IPS-15b (cell line): ENCODE measurements at regions not wholly inside any gene's neighbourhood (a gene's known extent, or its start where the extent isn't known, plus 50 kb on each side); places are given as distances from the start of the nearest gene placed in this dataset.

Experiments used
- H3K27me3 ChIP-seq: one replicate; pipeline ENCODE4 v1.6.1; 2013; ENCODE audit warnings: low read length; ENCODE audit not compliant: control insufficient read depth, insufficient read depth
- H3K36me3 ChIP-seq: one replicate; pipeline ENCODE4 v1.6.1; 2013; ENCODE audit warnings: low read length; ENCODE audit not compliant: control insufficient read depth, insufficient read depth
- H3K4me1 ChIP-seq: one replicate; pipeline ENCODE4 v1.6.1; 2013; ENCODE audit warnings: mild to moderate bottlenecking, low read length; ENCODE audit not compliant: control insufficient read depth, insufficient read depth
- H3K4me3 ChIP-seq: one replicate; pipeline ENCODE4 v1.5.1; 2013; ENCODE audit warnings: low read depth, low read length
- H3K9ac ChIP-seq: one replicate; pipeline ENCODE4 v1.6.1; 2013; ENCODE audit warnings: low read depth, mild to moderate bottlenecking, low read length
- H3K9me3 ChIP-seq: one replicate; pipeline ENCODE4 v1.6.1; 2013; ENCODE audit warnings: mild to moderate bottlenecking, low read length; ENCODE audit not compliant: control insufficient read depth, insufficient read depth

DNA sequence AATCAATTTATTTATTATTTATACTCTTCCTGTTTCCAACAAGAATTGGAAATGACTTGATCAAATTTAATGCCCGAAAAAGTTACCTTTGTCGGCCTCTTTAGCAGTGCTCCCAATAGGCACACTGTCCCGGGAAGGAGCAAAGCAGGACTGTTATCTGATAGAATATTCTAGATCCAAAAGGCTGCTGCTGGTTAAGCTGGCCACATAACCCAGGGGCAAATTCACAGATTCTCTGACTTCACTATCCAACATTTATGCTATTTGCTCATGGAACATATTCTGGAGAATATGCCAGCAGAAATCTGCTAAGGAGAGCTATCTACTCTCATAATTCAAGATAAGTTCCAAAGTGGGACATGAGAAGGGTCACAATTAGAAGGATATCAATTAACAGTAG lies 100.2 kb upstream of the DMAC1 start:
- Histone ChIP-seq H3K27me3 (no peaks in the 10 kb centered on the region), H3K9me3 (no peaks in the 10 kb centered on the region), H3K9ac (no peak overlapping the region), H3K4me1 (no peaks in the 10 kb centered on the region), H3K4me3 (no peak overlapping the region), H3K36me3 (no peaks in the 10 kb centered on the region)

- H3K36me3 ChIP-seq, result no peaks in the 10 kb centered on the region
- no peaks in the 10 kb centered on the region for H3K9me3 ChIP-seq
- no peak overlapping the region for H3K9ac ChIP-seq
- H3K4me3 ChIP-seq, result no peak overlapping the region
- no peaks in the 10 kb centered on the region for H3K27me3 ChIP-seq
- H3K4me1 ChIP-seq, result no peaks in the 10 kb centered on the region
These were observed 94.7 kb upstream of the DMAC1 start for GRCh38 chr9:7894231-7894630.

GRCh38 chr9:7892975-7893374 lies 93.4 kb upstream of the DMAC1 start:
- no peaks in the 10 kb centered on the region for H3K36me3 ChIP-seq
- no peaks in the 10 kb centered on the region for H3K9me3 ChIP-seq
- H3K4me1 ChIP-seq, result no peaks in the 10 kb centered on the region
- H3K4me3 ChIP-seq, result no peak overlapping the region
- no peak overlapping the region for H3K9ac ChIP-seq
- H3K27me3 ChIP-seq, result no peaks in the 10 kb centered on the region

DNA sequence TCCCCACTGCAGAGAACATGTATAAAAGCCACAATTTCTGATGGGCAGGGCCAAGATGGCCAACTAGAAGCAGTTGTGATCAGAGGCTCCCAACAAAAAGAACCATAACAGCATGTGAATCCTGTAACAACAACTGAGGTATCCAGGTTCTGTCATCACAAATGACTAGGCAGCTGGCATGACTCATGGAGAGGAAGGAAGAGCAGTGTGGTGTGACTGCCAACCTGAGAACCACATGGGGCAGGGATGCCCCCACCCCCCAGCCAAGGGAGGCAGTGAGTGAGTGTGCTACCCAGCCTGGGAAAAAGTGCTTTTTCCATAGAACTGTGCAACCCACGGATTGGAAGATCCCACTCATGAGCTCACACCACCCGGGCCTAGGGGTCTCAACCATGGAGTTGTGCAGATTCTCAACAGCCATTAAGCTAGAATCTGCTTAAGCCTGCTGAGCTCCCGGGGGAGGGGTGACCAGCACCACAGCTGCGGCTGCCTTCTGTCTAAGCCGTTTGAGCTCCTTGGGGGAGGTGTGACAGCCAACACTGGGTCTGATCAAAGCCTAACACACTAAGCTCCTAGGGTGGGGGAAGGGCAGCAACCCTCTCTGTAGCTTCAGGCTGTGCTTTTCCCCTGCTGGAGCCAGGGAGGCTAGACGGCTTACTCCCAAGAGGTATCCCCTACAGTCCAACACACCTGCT lies 80.1 kb upstream of the DMAC1 start:
- Histone ChIP-seq H3K27me3 (no peaks in the 10 kb centered on the region), H3K4me1 (no peaks in the 10 kb centered on the region), H3K9me3 (no peaks in the 10 kb centered on the region), H3K4me3 (no peak overlapping the region), H3K36me3 (no peaks in the 10 kb centered on the region), H3K9ac (no peak overlapping the region)

DNA sequence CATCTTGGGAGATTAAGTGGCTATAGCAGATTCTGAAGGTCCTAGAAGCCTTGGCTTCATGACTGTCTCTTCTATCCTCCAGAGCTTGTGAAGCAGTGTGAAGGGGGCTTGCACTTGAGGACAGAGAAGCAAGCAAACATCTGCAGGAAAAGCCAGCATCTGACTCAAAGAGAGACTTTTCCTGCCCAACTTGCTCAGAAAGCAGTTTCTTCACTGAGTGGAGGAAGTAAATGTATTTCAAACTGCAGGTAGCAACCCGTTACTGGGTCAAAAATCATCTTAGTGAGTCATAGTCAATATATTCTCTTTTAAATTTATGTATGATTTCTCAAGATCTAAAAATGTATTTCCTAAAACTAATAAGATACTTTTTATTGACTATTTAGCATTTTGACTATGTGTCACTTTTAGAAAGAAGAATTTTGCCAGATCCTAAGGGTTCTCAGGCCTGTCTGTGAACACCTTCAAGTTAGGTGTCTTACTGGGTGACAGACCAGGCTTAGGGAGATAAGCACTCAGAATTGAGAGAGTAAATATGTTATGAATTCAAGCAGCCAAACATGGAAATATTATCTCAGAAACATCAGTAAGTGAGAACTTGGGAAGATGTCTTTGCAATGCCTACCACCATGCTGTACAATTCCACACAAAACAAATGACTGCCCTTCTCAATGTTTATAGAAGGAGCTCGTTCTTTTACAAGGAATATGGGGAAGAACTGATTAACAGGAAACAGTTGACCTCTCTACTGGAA lies 72.6 kb upstream of the DMAC1 start:
- no peak overlapping the region for H3K9ac ChIP-seq
- H3K9me3 ChIP-seq, result no peaks in the 10 kb centered on the region
- H3K27me3 ChIP-seq, result no peaks in the 10 kb centered on the region
- no peaks in the 10 kb centered on the region for H3K4me1 ChIP-seq
- H3K36me3 ChIP-seq, result no peaks in the 10 kb centered on the region
- no peak overlapping the region for H3K4me3 ChIP-seq

GRCh38 chr9:7869340-7869739 lies 69.8 kb upstream of the DMAC1 start:
- no peaks in the 10 kb centered on the region for H3K4me1 ChIP-seq
- H3K9ac ChIP-seq, result no peak overlapping the region
- H3K36me3 ChIP-seq, result no peaks in the 10 kb centered on the region
- H3K9me3 ChIP-seq, result no peaks in the 10 kb centered on the region
- H3K27me3 ChIP-seq, result no peaks in the 10 kb centered on the region
- H3K4me3 ChIP-seq, result no peak overlapping the region

DNA sequence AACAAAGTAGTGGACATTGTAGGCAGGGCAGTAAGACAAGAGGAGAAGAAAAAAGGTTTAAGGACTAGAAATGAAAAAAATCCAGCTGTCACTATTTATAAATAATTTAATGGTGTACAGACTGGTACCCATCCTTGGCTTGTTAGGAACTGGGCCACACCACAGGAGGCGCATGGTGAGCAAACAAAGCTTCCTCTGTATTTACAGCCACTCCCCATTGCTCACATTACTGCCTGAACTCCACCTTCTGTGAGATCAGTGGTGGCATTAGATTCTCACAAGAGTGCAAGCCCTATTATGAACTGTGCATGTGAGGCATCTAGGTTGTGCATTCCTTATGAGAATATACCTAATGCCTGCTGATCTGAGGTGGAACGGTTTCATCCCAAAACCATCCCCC lies 62.6 kb upstream of the DMAC1 start:
- H3K27me3 ChIP-seq, result no peaks in the 10 kb centered on the region
- no peaks in the 10 kb centered on the region for H3K9me3 ChIP-seq
- H3K9ac ChIP-seq, result no peak overlapping the region
- H3K4me3 ChIP-seq, result no peak overlapping the region
- H3K36me3 ChIP-seq, result no peaks in the 10 kb centered on the region
- H3K4me1 ChIP-seq, result no peaks in the 10 kb centered on the region

DNA sequence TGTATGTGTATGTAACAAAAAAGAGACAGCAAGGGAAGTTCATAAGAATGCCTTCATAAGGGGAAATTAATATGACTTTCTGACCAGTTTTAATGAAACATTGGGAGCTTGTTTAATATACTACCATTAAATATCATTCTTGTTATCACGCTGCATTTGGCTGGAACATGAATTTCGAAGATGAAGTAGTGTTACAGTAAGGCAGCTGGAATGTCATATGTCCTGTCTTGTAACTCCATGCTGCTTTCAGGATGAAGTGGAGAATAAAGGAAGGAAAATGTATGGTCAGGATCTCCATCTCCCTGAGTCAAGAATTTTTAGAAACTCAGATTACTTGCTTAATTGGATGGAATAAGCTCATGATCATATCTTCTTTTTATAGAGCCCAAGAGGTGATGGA lies 61.5 kb upstream of the DMAC1 start:
- Histone ChIP-seq H3K9me3 (no peaks in the 10 kb centered on the region), H3K36me3 (no peaks in the 10 kb centered on the region), H3K27me3 (no peaks in the 10 kb centered on the region), H3K9ac (no peak overlapping the region), H3K4me3 (no peak overlapping the region), H3K4me1 (no peaks in the 10 kb centered on the region)

DNA sequence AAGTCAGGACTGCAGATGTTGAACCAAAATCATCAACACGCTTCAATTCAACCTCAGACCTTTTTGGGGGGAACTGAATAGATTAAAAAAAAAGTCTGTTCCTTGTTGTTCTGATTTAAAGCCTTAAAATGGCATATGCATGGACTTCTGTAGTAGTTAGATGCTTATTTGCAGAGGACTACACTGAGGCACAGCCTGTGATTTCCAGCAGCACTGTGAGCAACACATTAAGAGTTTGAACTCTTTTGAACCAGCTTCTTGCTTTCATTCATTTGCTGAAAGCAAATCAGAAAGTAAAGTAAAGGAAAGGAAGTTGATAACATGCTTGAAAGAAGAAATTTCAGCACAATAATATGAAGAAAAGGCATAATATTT lies 60.7 kb upstream of the DMAC1 start:
- H3K27me3 ChIP-seq, result no peaks in the 10 kb centered on the region
- no peaks in the 10 kb centered on the region for H3K9me3 ChIP-seq

GRCh38 chr9:7859701-7860334 lies 60.2 kb upstream of the DMAC1 start:
- Histone ChIP-seq H3K4me3 (no peak overlapping the region), H3K36me3 (no peaks in the 10 kb centered on the region), H3K9me3 (no peaks in the 10 kb centered on the region), H3K27me3 (no peaks in the 10 kb centered on the region), H3K4me1 (no peaks in the 10 kb centered on the region), H3K9ac (no peak overlapping the region)

More for the DNA sequence above, 60.7 kb upstream of the DMAC1 start:
- H3K4me1 ChIP-seq, result no peaks in the 10 kb centered on the region
- no peak overlapping the region for H3K4me3 ChIP-seq
- H3K36me3 ChIP-seq, result no peaks in the 10 kb centered on the region
- no peak overlapping the region for H3K9ac ChIP-seq

- Histone ChIP-seq H3K9me3 (no peaks in the 10 kb centered on the region), H3K36me3 (no peaks in the 10 kb centered on the region)
These were observed 58.6 kb upstream of the DMAC1 start for GRCh38 chr9:7858166-7858565.

GRCh38 chr9:7854763-7855162 lies 55.2 kb upstream of the DMAC1 start:
- Histone ChIP-seq H3K4me1 (no peaks in the 10 kb centered on the region), H3K9ac (no peak overlapping the region), H3K36me3 (no peaks in the 10 kb centered on the region)

More at GRCh38 chr9:7858166-7858565, 58.6 kb upstream of the DMAC1 start:
- Histone ChIP-seq H3K9ac (no peak overlapping the region), H3K4me3 (no peak overlapping the region), H3K27me3 (no peaks in the 10 kb centered on the region), H3K4me1 (no peaks in the 10 kb centered on the region)

More at GRCh38 chr9:7854763-7855162, 55.2 kb upstream of the DMAC1 start:
- H3K27me3 ChIP-seq, result no peaks in the 10 kb centered on the region
- no peaks in the 10 kb centered on the region for H3K9me3 ChIP-seq
- H3K4me3 ChIP-seq, result no peak overlapping the region
